B cell (primary cell): ENCODE measurements at regions not wholly inside any gene's neighbourhood (a gene's known extent, or its start where the extent isn't known, plus 50 kb on each side); places are given as distances from the start of the nearest gene placed in this dataset.

Source experiments
- ATAC-seq: fragments of 200-7000 bp; cut with Tn5 transposase; one replicate; pipeline ENCODE4 v1.10.0; 2021; ENCODE audit warnings: low read depth, mild to moderate bottlenecking, moderate number of reproducible peaks, moderate library complexity
- CTCF ChIA-PET: fragments of 350-600 bp; sonication (Branson Sonifier 250); formaldehyde crosslinking; loops from one replicate; lab custom pipeline; 2021; ENCODE audit warnings: antibody characterized with exemption, inconsistent platforms; lab: Charles Lee
- POLR2A ChIA-PET: fragments of 350-600 bp; sonication (Branson Sonifier 250); formaldehyde crosslinking; loops from one replicate; lab custom pipeline; 2021; ENCODE audit warnings: antibody characterized with exemption; lab: Charles Lee
- DNase-seq: peaks from one replicate; pipeline ENCODE4 v3.0.0; 2013
- H2AFZ ChIP-seq: 2 replicates; pipeline ENCODE4 v1.6.1; 2012; ENCODE audit warnings: mild to moderate bottlenecking, low read depth, low read length; ENCODE audit not compliant: insufficient read depth, poor library complexity, severe bottlenecking
- H3K27ac ChIP-seq, 2 donors: 1 replicate in 1 of 2; 2 replicates in 1 of 2; pipeline ENCODE4 v1.5.1; 2012 to 2013; ENCODE audit warnings: low read length in 2 of 2, mild to moderate bottlenecking in 2 of 2, moderate library complexity in 1 of 2
- H3K27me3 ChIP-seq, 4 experiments: fragments of 200-600 bp in 1 of 4; sonication (generic) in 1 of 4; replicated peaks in 1 of 4; 1 replicate in 2 of 4; 2 replicates in 2 of 4; pipeline versions ENCODE4 v1.6.1 to v1.7.0; 2013 to 2016; ENCODE audit warnings: low read length in 3 of 4, mild to moderate bottlenecking in 2 of 4, mixed read lengths in 1 of 4, moderate library complexity in 1 of 4; ENCODE audit not compliant: insufficient read depth in 4 of 4, control insufficient read depth in 3 of 4; ENCODE audit errors: control extremely low read depth in 1 of 4
- H3K36me3 ChIP-seq, 2 experiments: replicated peaks in 1 of 2; 1 replicate in 1 of 2; 2 replicates in 1 of 2; pipeline versions ENCODE4 v1.6.1 to v1.7.1; 2013; ENCODE audit warnings: low read length in 1 of 2; ENCODE audit not compliant: insufficient read depth in 2 of 2, control insufficient read depth in 1 of 2; ENCODE audit errors: control extremely low read depth in 1 of 2, extremely low read depth in 1 of 2
- H3K4me1 ChIP-seq, 2 donors: fragments of 200-600 bp in 1 of 2; sonication (generic) in 1 of 2; 1 replicate in 1 of 2; 2 replicates in 1 of 2; pipeline versions ENCODE4 v1.5.1 to v1.6.1; 2013 to 2017; ENCODE audit warnings: low read length in 2 of 2; ENCODE audit not compliant: control insufficient read depth in 2 of 2, insufficient read depth in 2 of 2
- H3K4me2 ChIP-seq: replicated peaks from 2 replicates; pipeline ENCODE3; 2012; ENCODE audit warnings: mild to moderate bottlenecking, low read depth, low read length; ENCODE audit not compliant: poor library complexity, severe bottlenecking
- H3K4me3 ChIP-seq, 5 experiments: fragments of 200-600 bp in 1 of 5; sonication (generic) in 1 of 5; 1 replicate in 3 of 5; 2 replicates in 2 of 5; pipeline versions ENCODE4 v1.5.1 to v1.7.0; 2011 to 2016; ENCODE audit warnings: low read length in 4 of 5, mild to moderate bottlenecking in 4 of 5, low read depth in 2 of 5, control low read depth in 1 of 5, moderate library complexity in 1 of 5; ENCODE audit not compliant: insufficient read depth in 1 of 5; ENCODE audit errors: control extremely low read depth in 1 of 5, extremely low read depth in 1 of 5
- H3K79me2 ChIP-seq: fragments of 200-600 bp; sonication (generic); one replicate; pipeline ENCODE4 v1.6.0; 2016; ENCODE audit warnings: low read length; ENCODE audit not compliant: control insufficient read depth, insufficient read depth
- H3K9ac ChIP-seq: fragments of 200-600 bp; sonication (generic); 2 replicates; pipeline ENCODE4 v1.6.1; 2017; ENCODE audit warnings: mild to moderate bottlenecking, low read length, moderate library complexity
- H3K9me3 ChIP-seq, 3 donors: one replicate each; pipeline versions ENCODE4 v1.6.1 to v1.7.1; 2013; ENCODE audit warnings: low read length in 2 of 3; ENCODE audit not compliant: control insufficient read depth in 2 of 3, insufficient read depth in 1 of 3; ENCODE audit errors: control extremely low read depth in 1 of 3
- H4K20me1 ChIP-seq: 2 replicates; pipeline ENCODE4 v1.6.0; 2012; ENCODE audit warnings: mild to moderate bottlenecking, low read length; ENCODE audit not compliant: insufficient read depth, control insufficient read depth, poor library complexity, severe bottlenecking
- H3K27ac Mint-ChIP-seq: one replicate; pipeline ENCODE4 v1.8.0; 2021; ENCODE audit warnings: mixed read lengths
- H3K27me3 Mint-ChIP-seq: one replicate; pipeline ENCODE4 v1.8.0; 2021; ENCODE audit warnings: mixed read lengths
- H3K4me1 Mint-ChIP-seq: one replicate; pipeline ENCODE4 v1.8.0; 2021; ENCODE audit warnings: mixed read lengths
- H3K4me3 Mint-ChIP-seq: one replicate; pipeline ENCODE4 v1.8.0; 2021; ENCODE audit warnings: mixed read lengths
- H3K9me3 Mint-ChIP-seq: one replicate; pipeline ENCODE4 v1.8.0; 2022; ENCODE audit warnings: mixed read lengths; ENCODE audit not compliant: insufficient read depth
- CTCF ChIP-seq: fragments of 200-600 bp; IDR thresholded peaks from one replicate; pipeline ENCODE4 v1.8.0; 2022; ENCODE audit warnings: antibody characterized with exemption, mild to moderate bottlenecking
- EZH2 ChIP-seq: IDR thresholded peaks from 2 replicates; pipeline ENCODE4 v1.6.1; 2012; ENCODE audit warnings: borderline replicate concordance, low read depth, mild to moderate bottlenecking, moderate library complexity, low read length; ENCODE audit not compliant: insufficient read depth, poor library complexity, severe bottlenecking
- WGBS: methylation state at CpG from one replicate; pipeline ENCODE4 v1.1.5; 2013; ENCODE audit warnings: missing lambda C conversion rate; ENCODE audit not compliant: insufficient coverage; 5-methylcytosine and 5-hydroxymethylcytosine counted together
- intact Hi-C: fragments of 100-400 bp; cut with micrococcal nuclease; formaldehyde crosslinking; loops from one replicate; pipeline ENCODE4 v1.10.0; 2022

DNA sequence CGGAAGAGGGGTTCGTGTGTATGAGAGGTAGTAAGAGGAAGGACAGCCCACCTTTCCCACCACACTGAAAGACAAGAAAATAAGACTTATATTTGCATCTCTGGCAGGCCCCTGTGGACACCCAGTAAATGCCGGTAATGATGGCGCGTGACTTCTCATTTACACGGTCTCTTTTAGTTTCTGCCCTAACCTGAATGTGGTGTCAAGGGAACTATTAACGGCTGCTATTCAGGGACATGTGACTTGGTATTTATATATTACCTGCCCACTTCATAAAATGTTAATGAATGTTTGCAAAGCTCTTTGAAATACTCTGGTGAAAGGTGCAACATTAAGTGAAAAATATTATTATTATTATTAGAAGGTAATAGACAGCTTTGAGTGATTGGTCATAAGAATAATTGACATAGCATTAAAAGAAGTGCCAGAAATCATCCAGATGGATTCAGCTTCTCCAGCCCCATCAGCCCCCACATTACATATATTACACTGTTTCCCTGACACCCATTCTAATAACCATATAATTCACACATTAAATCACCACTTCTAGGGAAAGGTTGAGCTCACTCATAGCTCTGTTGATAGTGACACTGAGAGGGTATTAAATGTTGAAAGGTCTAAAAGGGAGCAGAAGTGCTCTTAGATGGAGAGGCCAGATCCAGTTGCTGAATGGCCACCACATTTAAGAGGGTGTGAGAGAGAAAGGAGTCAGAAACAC lies 83.0 kb upstream of the BEND4 start:
- no peak for ATAC-seq
- DNase-seq, result no peak
- intact Hi-C loops, result no loop called here
- Mint-ChIP-seq H3K4me3 (no peak overlapping the region), H3K27ac (no peak overlapping the region), H3K27me3 (no peaks in the 10 kb centered on the region), H3K4me1 (no peaks in the 10 kb centered on the region), H3K9me3 (no peaks in the 10 kb centered on the region)
- Histone ChIP-seq H3K4me2 (no peak overlapping the region), H3K4me1 (no peaks in the 10 kb centered on the region), H3K36me3 (no peaks in the 10 kb centered on the region), H4K20me1 (no peaks in the 10 kb centered on the region), H3K27me3 (no peaks in the 10 kb centered on the region), H3K9ac (no peak overlapping the region), H3K79me2 (no peaks in the 10 kb centered on the region), H3K9me3 (no peaks in the 10 kb centered on the region), H3K27ac (no peak overlapping the region), H3K4me3 (no peak overlapping the region), H2AFZ (no peak overlapping the region)
- ChIA-PET CTCF (no interaction called here), POLR2A (no interaction called here)
- TF ChIP-seq EZH2 (no peak), CTCF (no peak)
- WGBS, result no CpG with 5 or more reads among the region's 7 CpGs

- Histone ChIP-seq H3K36me3 (no peaks in the 10 kb centered on the region), H3K79me2 (no peaks in the 10 kb centered on the region), H3K9ac (no peak overlapping the region), H3K4me2 (no peak overlapping the region), H3K4me3 (no peak overlapping the region), H2AFZ (no peak overlapping the region), H4K20me1 (no peaks in the 10 kb centered on the region), H3K27ac (no peak overlapping the region), H3K4me1 (no peaks in the 10 kb centered on the region), H3K9me3 (no peaks in the 10 kb centered on the region), H3K27me3 (no peaks in the 10 kb centered on the region)
- H3K9me3 Mint-ChIP-seq, result no peaks in the 10 kb centered on the region
- DNase-seq (no peak), ATAC-seq (no peak)
- POLR2A ChIA-PET, result no interaction called here
- no peak overlapping the region for H3K27ac Mint-ChIP-seq
- no peak overlapping the region for H3K4me3 Mint-ChIP-seq
- TF ChIP-seq EZH2 (no peak), CTCF (no peak)
- intact Hi-C loops, result no loop called here
- whole genome bisulfite sequencing, result 89% methylated on average over 3 of the region's 5 CpGs
- no peaks in the 10 kb centered on the region for H3K27me3 Mint-ChIP-seq
- H3K4me1 Mint-ChIP-seq, result no peaks in the 10 kb centered on the region
- CTCF ChIA-PET, result no interaction called here
Measured at GRCh38 chr4:42237010-42237409, 84.6 kb upstream of the BEND4 start.
